ENCODE measurements at regions not wholly inside any gene's neighbourhood (a gene's known extent, or its start where the extent isn't known, plus 50 kb on each side); places are given as distances from the start of the nearest gene placed in this dataset.

GRCh38 chr4:93888308-93888707 lies 59.8 kb downstream of the ATOH1 start:
- ChIA-PET CTCF (interaction anchor here (1.4 kb wide), 1 partner anchor 9 kb away, joined by 6 read pairs; no protein-coding TSS in a partner anchor), POLR2A (no interaction called here)
- TF ChIP-seq TARDBP (IDR thresholded peaks at IDR 0.05) (no peak), FOXA1 (IDR thresholded peaks at IDR 0.05) (no peak), NFRKB (IDR thresholded peaks at IDR 0.05) (no peak), HDGF (IDR thresholded peaks at IDR 0.05; ENCODE audit: borderline replicate concordance) (no peak), FOXK2 (IDR thresholded peaks at IDR 0.05) (no peak), PKNOX1 (IDR thresholded peaks at IDR 0.05) (no peak), BHLHE40 (IDR thresholded peaks at IDR 0.05; ENCODE audit: borderline replicate concordance) (no peak), SP1 (IDR thresholded peaks at IDR 0.05) (no peak), CTBP1 (IDR thresholded peaks at IDR 0.05; ENCODE audit: borderline replicate concordance) (no peak), L3MBTL2 (conservative IDR thresholded peaks at IDR 0.05) (no peak), LEF1 (IDR thresholded peaks at IDR 0.05; ENCODE audit: borderline replicate concordance) (no peak), SUZ12 (IDR thresholded peaks at IDR 0.05) (no peak), FOXM1 (IDR thresholded peaks at IDR 0.05; ENCODE audit: borderline replicate concordance) (no peak), ZNF384 (IDR thresholded peaks at IDR 0.05) (no peak), ELF4 (IDR thresholded peaks at IDR 0.05) (no peak), ARNT (IDR thresholded peaks at IDR 0.05) (no peak)

GRCh38 chr4:93888768-93889167 lies 60.2 kb downstream of the ATOH1 start:
- TF ChIP-seq FOXA1 (IDR thresholded peaks at IDR 0.05) (no peak), HDGF (IDR thresholded peaks at IDR 0.05; ENCODE audit: borderline replicate concordance) (no peak), SUZ12 (IDR thresholded peaks at IDR 0.05) (no peak), SP1 (IDR thresholded peaks at IDR 0.05) (no peak), BHLHE40 (IDR thresholded peaks at IDR 0.05; ENCODE audit: borderline replicate concordance) (no peak), FOXK2 (IDR thresholded peaks at IDR 0.05) (no peak), NFRKB (IDR thresholded peaks at IDR 0.05) (no peak), LEF1 (IDR thresholded peaks at IDR 0.05; ENCODE audit: borderline replicate concordance) (no peak), ZNF384 (IDR thresholded peaks at IDR 0.05) (no peak)
- POLR2A ChIA-PET, result no interaction called here
- no peak for DNase-seq (ENCODE audit: extremely low spot score)
- CTCF ChIA-PET, result interaction anchor here (0.5 to 1.4 kb wide), 2 partner anchors 9 to 219 kb away, joined by 3 to 6 read pairs; no protein-coding TSS in a partner anchor

More at GRCh38 chr4:93888308-93888707, 59.8 kb downstream of the ATOH1 start:
- no peak for DNase-seq (ENCODE audit: extremely low spot score)

GRCh38 chr4:93891244-93891643 lies 62.7 kb downstream of the ATOH1 start:
- ChIA-PET CTCF (no interaction called here), POLR2A (no interaction called here)
- TF ChIP-seq FOXK2 (IDR thresholded peaks at IDR 0.05), result no peak
- TF ChIP-seq ARNT (IDR thresholded peaks at IDR 0.05), result no peak
- TF ChIP-seq ZNF384 (IDR thresholded peaks at IDR 0.05), result no peak
- no peak for TF ChIP-seq CTBP1 (IDR thresholded peaks at IDR 0.05; ENCODE audit: borderline replicate concordance)
- TF ChIP-seq FOXA1 (IDR thresholded peaks at IDR 0.05), result no peak
- TF ChIP-seq ELF4 (IDR thresholded peaks at IDR 0.05), result no peak
- no peak for TF ChIP-seq LEF1 (IDR thresholded peaks at IDR 0.05; ENCODE audit: borderline replicate concordance)
- TF ChIP-seq BHLHE40 (IDR thresholded peaks at IDR 0.05; ENCODE audit: borderline replicate concordance), result no peak
- TF ChIP-seq NFRKB (IDR thresholded peaks at IDR 0.05), result no peak
- TF ChIP-seq SUZ12 (IDR thresholded peaks at IDR 0.05), result no peak
- no peak for TF ChIP-seq FOXM1 (IDR thresholded peaks at IDR 0.05; ENCODE audit: borderline replicate concordance)
- no peak for TF ChIP-seq SP1 (IDR thresholded peaks at IDR 0.05)
- DNase-seq (ENCODE audit: extremely low spot score), result no peak

- CTCF ChIA-PET, result no interaction called here
- TF ChIP-seq FOXA1 (IDR thresholded peaks at IDR 0.05) (no peak), ELF4 (IDR thresholded peaks at IDR 0.05) (no peak), CTBP1 (IDR thresholded peaks at IDR 0.05; ENCODE audit: borderline replicate concordance) (no peak), FOXK2 (IDR thresholded peaks at IDR 0.05) (no peak), ZNF384 (IDR thresholded peaks at IDR 0.05) (no peak), FOXM1 (IDR thresholded peaks at IDR 0.05; ENCODE audit: borderline replicate concordance) (no peak), SUZ12 (IDR thresholded peaks at IDR 0.05) (no peak), HDGF (IDR thresholded peaks at IDR 0.05; ENCODE audit: borderline replicate concordance) (no peak), SP1 (IDR thresholded peaks at IDR 0.05) (no peak), LEF1 (IDR thresholded peaks at IDR 0.05; ENCODE audit: borderline replicate concordance) (no peak), PKNOX1 (IDR thresholded peaks at IDR 0.05) (no peak), L3MBTL2 (conservative IDR thresholded peaks at IDR 0.05) (no peak)
- no peak for DNase-seq (ENCODE audit: extremely low spot score)
- POLR2A ChIA-PET, result no interaction called here
Observed at GRCh38 chr4:93894995-93895394, 66.4 kb downstream of the ATOH1 start.

GRCh38 chr4:93896516-93896915 lies 68.0 kb downstream of the ATOH1 start:
- CTCF ChIA-PET, result interaction anchor here (1.4 kb wide), 1 partner anchor 7 kb away, joined by 6 read pairs; no protein-coding TSS in a partner anchor
- TF ChIP-seq LEF1 (IDR thresholded peaks at IDR 0.05; ENCODE audit: borderline replicate concordance), result no peak
- TF ChIP-seq FOXK2 (IDR thresholded peaks at IDR 0.05), result no peak
- TF ChIP-seq L3MBTL2 (conservative IDR thresholded peaks at IDR 0.05), result no peak
- TF ChIP-seq SUZ12 (IDR thresholded peaks at IDR 0.05), result no peak
- TF ChIP-seq BHLHE40 (IDR thresholded peaks at IDR 0.05; ENCODE audit: borderline replicate concordance), result no peak
- no peak for TF ChIP-seq PKNOX1 (IDR thresholded peaks at IDR 0.05)
- no peak for TF ChIP-seq SP1 (IDR thresholded peaks at IDR 0.05)
- TF ChIP-seq FOXM1 (IDR thresholded peaks at IDR 0.05; ENCODE audit: borderline replicate concordance), result no peak
- no peak for TF ChIP-seq ARNT (IDR thresholded peaks at IDR 0.05)
- no peak for TF ChIP-seq HDGF (IDR thresholded peaks at IDR 0.05; ENCODE audit: borderline replicate concordance)
- POLR2A ChIA-PET, result no interaction called here

GRCh38 chr4:93897559-93897958 lies 69.0 kb downstream of the ATOH1 start:
- no peak for TF ChIP-seq PKNOX1 (IDR thresholded peaks at IDR 0.05)
- no peak for TF ChIP-seq SP1 (IDR thresholded peaks at IDR 0.05)
- TF ChIP-seq SUZ12 (IDR thresholded peaks at IDR 0.05), result no peak
- no peak for TF ChIP-seq NFRKB (IDR thresholded peaks at IDR 0.05)
- no peak for TF ChIP-seq ELF4 (IDR thresholded peaks at IDR 0.05)
- no peak for TF ChIP-seq L3MBTL2 (conservative IDR thresholded peaks at IDR 0.05)
- TF ChIP-seq ARNT (IDR thresholded peaks at IDR 0.05), result no peak
- no peak for TF ChIP-seq TARDBP (IDR thresholded peaks at IDR 0.05)
- TF ChIP-seq FOXM1 (IDR thresholded peaks at IDR 0.05; ENCODE audit: borderline replicate concordance), result no peak
- no peak for TF ChIP-seq CTBP1 (IDR thresholded peaks at IDR 0.05; ENCODE audit: borderline replicate concordance)
- no peak for TF ChIP-seq HDGF (IDR thresholded peaks at IDR 0.05; ENCODE audit: borderline replicate concordance)
- TF ChIP-seq FOXA1 (IDR thresholded peaks at IDR 0.05), result no peak
- TF ChIP-seq BHLHE40 (IDR thresholded peaks at IDR 0.05; ENCODE audit: borderline replicate concordance), result no peak
- no peak for TF ChIP-seq ZNF384 (IDR thresholded peaks at IDR 0.05)
- no peak for TF ChIP-seq FOXK2 (IDR thresholded peaks at IDR 0.05)
- TF ChIP-seq LEF1 (IDR thresholded peaks at IDR 0.05; ENCODE audit: borderline replicate concordance), result no peak
- peak; percentile 18 for DNase-seq (ENCODE audit: extremely low spot score)
- CTCF ChIA-PET, result interaction anchor here (1.4 kb wide), 1 partner anchor 8 kb away, joined by 6 read pairs; no protein-coding TSS in a partner anchor
- POLR2A ChIA-PET, result no interaction called here

More at GRCh38 chr4:93896516-93896915, 68.0 kb downstream of the ATOH1 start:
- no peak for DNase-seq (ENCODE audit: extremely low spot score)
